Loucy (cell line): ENCODE measurements at regions not wholly inside any gene's neighbourhood (a gene's known extent, or its start where the extent isn't known, plus 50 kb on each side); places are given as distances from the start of the nearest gene placed in this dataset.

Source experiments
- CTCF ChIP-seq: fragments of 200-600 bp; sonication (generic); conservative IDR thresholded peaks from 2 replicates; pipeline ENCODE4 v1.5.1; 2014; ENCODE audit warnings: mild to moderate bottlenecking, antibody characterized with exemption, low read length
- EZH2phosphoT487 ChIP-seq: fragments of 200-600 bp; IDR thresholded peaks from 2 replicates; pipeline ENCODE4 v1.6.1; 2018; ENCODE audit warnings: antibody characterized with exemption, mild to moderate bottlenecking, moderate library complexity, borderline replicate concordance

- no peak for TF ChIP-seq CTCF
- no peak for TF ChIP-seq EZH2phosphoT487
Measured at GRCh38 chr12:87807086-87807485, 222.1 kb downstream of the C12orf50 start.
